GM10266 (cell line): ENCODE measurements at regions not wholly inside any gene's neighbourhood (a gene's known extent, or its start where the extent isn't known, plus 50 kb on each side); places are given as distances from the start of the nearest gene placed in this dataset.
"Not testable (repeated sequence)": the region's sequence is repeated elsewhere in the genome, so short reads cannot be mapped to it uniquely, and the experiment has no call there.

Experiments used
- DNase-seq: peaks from one replicate; pipeline ENCODE4 v3.0.0; 2012; ENCODE audit errors: extremely low spot score
- TF ChIP-seq, protein P1 (sequence below): IDR thresholded peaks from 2 replicates; pipeline ENCODE4 v1.5.1; 2012; ENCODE audit warnings: mild to moderate bottlenecking, low read depth; ENCODE audit not compliant: control insufficient read depth, insufficient read depth; ENCODE audit errors: missing control alignments

DNA sequence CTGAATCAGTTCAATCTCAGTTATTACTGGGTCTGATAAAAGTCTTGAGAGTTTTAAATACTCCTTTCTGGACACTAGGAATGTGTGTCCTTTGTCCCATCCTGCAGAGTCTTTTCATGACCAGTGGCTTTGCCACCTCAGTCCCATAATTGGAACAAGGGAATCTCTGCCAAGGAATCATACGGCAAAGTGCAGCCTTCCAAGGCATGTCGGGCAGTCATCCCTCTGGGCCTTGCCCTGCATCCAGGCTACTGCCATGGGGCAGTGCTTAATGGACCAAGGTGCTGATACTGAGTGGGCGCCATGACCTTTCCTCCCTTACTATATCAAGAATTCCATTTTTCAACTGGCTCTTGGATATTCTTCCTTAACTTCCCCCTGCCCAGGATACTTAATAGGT is 195.3 kb downstream of the ZC3H11B start:
- no peak for DNase-seq
- TF ChIP-seq, protein P1, sequence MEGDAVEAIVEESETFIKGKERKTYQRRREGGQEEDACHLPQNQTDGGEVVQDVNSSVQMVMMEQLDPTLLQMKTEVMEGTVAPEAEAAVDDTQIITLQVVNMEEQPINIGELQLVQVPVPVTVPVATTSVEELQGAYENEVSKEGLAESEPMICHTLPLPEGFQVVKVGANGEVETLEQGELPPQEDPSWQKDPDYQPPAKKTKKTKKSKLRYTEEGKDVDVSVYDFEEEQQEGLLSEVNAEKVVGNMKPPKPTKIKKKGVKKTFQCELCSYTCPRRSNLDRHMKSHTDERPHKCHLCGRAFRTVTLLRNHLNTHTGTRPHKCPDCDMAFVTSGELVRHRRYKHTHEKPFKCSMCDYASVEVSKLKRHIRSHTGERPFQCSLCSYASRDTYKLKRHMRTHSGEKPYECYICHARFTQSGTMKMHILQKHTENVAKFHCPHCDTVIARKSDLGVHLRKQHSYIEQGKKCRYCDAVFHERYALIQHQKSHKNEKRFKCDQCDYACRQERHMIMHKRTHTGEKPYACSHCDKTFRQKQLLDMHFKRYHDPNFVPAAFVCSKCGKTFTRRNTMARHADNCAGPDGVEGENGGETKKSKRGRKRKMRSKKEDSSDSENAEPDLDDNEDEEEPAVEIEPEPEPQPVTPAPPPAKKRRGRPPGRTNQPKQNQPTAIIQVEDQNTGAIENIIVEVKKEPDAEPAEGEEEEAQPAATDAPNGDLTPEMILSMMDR = no peak

DNA sequence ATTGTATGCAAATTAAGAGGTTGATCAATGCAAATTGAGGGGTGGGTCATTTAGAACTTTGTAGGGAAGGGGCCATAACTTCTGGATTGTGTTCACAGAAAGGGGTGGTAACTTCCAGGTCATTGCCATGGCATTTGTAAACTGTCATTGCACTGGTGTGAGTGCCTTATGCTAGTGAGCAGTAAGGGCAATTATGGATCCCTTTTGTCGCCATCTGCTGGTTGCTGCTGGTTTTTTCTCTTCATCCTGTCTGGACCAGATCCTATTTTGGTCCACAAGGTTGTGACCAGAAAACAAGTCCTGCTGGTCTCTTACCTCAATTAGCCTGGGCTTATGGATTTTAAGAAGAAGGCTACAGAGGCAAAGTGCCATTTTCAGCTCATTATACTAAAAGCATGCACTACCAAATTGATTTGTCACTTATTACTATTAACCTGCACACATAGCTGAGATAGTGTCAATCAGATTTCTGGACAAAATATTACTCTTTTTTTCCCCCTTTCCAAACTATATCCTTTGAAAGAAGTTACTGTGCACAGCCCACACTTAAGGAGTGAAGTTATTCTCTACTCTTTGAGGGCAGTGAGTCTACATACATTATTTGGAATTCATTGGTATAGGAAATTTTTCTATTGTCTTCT is 196.2 kb downstream of the ZC3H11B start:
- peak; percentile 14 for DNase-seq
- TF ChIP-seq, protein P1 = peak; percentile 71

DNA sequence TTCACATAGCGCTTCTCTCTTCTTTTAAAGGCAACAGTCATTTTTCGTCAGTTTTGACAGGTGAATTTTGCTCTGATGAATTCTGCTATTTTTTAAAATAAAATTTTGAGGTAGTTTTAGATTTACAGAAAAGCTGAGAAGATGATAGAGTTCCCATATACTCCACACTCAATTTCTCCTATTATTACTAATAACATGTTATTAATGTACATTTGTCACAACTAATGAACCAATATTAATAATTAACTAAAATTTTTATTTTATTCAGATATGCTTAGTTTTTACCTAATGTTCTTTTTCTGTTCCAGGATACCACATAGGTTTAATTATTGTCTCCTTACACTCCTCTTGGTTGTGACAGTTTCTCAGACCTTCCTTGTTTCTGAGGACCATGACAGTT is 197.0 kb downstream of the ZC3H11B start:
- TF ChIP-seq, protein P1 = no peak
- no peak for DNase-seq

DNA sequence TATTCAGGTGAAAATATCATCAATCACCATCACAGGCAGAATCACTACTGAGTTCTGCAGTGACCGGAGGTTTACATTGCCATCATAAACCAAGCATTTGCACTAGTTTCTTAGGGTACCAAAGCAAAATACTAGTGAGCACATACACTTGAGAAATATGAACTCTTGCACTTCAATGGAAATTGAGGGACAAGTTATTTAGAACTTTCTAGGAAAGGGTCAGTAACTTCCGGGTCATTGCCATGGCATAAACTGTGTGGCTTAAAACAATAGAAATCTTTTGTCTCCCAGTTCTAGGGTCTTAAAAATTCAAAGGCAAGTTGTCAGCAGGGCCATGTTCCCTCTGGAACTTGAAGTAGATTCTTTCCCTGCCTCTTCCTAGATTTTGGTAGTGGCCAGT is 197.5 kb downstream of the ZC3H11B start:
- TF ChIP-seq, protein P1 = no peak
- DNase-seq = no peak

DNA sequence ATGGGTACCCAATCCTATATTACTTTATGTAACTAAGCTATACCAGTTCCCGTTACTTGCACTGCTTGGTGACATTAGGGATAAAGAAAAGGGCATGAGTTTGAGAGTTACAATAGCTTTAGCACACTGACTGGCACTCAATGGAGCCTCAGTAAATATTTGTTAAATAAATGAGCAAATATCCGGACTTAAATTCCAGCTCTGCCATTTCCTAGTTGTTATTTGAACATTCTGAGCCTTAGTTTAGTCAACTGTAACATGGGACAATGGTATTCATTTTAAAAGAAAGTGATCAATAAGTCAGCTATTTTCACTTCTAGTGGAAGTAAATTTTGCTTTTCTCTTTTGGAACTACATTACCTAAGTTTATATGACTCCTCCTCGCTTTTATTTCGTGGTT is 198.7 kb downstream of the ZC3H11B start:
- no peak for DNase-seq
- TF ChIP-seq, protein P1 = no peak

DNA sequence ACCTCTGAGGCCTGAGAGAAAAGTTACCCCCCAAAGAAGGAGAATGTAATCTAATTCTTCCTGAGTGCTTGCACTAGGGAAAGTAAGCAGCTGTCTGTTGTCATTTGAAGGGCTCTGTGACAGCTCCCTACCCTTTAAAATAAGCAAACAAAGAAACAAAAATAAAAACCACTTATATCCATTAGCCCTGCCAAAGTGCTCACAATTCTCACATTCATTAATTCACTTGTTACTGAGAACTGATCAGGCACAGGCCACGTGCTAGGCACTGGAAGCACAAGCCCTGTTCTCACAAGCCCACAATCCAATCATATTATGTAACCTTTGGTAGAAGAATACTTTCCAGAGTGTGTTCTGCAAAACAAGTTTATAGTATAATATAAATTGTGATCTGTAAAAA is 199.4 kb downstream of the ZC3H11B start:
- DNase-seq = no peak
- TF ChIP-seq, protein P1 = no peak

DNA sequence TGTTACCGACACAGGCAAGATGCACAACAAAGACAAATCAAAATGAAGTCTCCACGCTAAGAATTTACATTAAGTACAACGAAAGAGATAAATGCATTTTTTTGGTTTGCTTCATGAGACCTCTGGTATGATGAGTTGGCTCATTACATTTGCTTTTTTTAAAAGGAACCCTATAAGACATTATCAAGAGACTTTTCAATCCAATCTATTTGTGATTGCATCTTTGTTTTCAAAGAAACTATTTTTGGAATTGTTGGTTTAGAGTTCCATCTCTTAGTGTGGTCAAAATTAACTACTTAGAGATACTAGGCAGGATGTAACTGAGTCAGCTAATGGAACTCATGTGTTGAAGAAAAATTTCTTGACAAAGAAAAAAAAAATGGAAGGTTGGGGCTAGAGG is 200.1 kb downstream of the ZC3H11B start:
- TF ChIP-seq, protein P1 = no peak
- no peak for DNase-seq

DNA sequence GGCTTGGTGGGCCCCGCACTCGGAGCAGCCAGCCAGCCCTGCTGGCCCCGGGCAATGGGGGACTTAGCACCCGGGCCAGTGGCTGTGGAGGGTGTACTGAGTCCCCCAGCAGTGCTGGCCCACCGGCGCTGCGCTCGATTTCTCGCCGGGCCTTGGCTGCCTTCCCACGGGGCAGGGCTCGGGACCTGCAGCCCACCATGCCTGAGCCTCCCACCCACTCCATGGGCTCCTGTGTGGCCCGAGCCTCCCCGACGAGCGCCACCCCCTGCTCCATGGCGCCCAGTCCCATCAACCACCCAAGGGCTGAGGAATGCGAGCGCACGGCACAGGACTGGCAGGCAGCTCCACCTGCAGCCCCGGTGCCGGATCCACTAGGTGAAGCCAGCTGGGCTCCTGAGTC is 202.2 kb downstream of the ZC3H11B start:
- DNase-seq = not testable (repeated sequence)
